ENCODE measurements at regions not wholly inside any gene's neighbourhood (a gene's known extent, or its start where the extent isn't known, plus 50 kb on each side); places are given as distances from the start of the nearest gene placed in this dataset.

GRCh38 chr3:18077128-18077840 lies 334.9 kb upstream of the TBC1D5 start:
- TF ChIP-seq CTCF (conservative IDR thresholded peaks at IDR 0.05 in 1 of 2, IDR thresholded peaks at IDR 0.05 in 1 of 2; ENCODE audit: extremely low read depth in 1 of 2, insufficient read depth in 1 of 2, low read depth in 1 of 2, low read length in 2 of 2) (no peak), EZH2 (IDR thresholded peaks at IDR 0.05; ENCODE audit: borderline replicate concordance, low read length) (no peak)
